Adipose tissue (tissue), 3 donors: ENCODE measurements at regions not wholly inside any gene's neighbourhood (a gene's known extent, or its start where the extent isn't known, plus 50 kb on each side); places are given as distances from the start of the nearest gene placed in this dataset.

ENCODE experiments used
- H3K27ac ChIP-seq: one replicate; pipeline ENCODE4 v1.5.1; 2013; ENCODE audit warnings: low read depth, low read length
- WGBS, 3 donors: extraction: QIAGEN DNeasy Blood & Tissue Kit; methylation state at CpG; one replicate each; pipeline ENCODE4 v1.1.7; 2013; 5-methylcytosine and 5-hydroxymethylcytosine counted together
- donor health status: healthy with polysubstance abuse.
- donor health status: Bipolar disorder and iron deficiency.
- donor health status: healthy.

DNA sequence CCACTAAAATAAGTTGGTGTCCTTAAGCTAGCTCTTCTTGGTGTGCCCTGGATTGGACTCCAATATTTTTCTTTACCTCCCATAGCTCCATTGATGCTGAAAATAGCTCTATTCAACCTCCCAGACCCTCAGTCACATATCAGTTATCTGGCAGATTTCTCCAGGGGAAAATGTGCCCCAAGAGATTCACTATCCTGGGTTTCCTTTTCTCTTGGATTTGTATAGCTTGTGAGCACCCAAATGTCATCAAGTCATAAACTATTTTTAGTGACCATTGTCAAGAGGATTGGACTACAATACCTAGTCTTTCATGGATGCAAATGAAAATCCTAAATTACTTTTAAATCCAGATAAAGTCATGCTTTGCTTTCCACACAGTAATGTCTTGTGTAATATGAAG is 339.6 kb upstream of the FOXG1 start:
- H3K27ac ChIP-seq = no peak overlapping the region

DNA sequence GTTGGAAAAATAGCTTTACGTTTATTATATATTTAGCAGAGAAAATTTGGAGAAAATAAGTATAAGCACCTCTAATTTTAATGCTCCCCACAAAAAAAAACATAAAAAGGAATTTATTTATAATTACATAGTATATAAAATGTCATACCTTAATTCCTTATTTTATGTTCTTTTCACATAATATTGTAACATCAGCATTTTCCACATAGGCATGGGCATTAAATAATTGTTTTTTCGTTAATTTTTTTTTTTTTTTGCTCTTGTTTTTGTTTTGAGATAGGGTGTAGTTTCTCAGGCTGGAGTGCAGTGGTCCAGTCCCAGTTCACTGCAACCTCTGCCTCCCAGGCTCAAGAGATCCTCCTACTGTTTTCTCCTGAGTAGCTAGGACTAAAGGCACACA is 329.8 kb upstream of the FOXG1 start:
- WGBS, 3 donors = 55 to 72% (median 72%) methylated on average over 2 of the region's 2 CpGs
- no peak overlapping the region for H3K27ac ChIP-seq

GRCh38 chr14:28461389-28461788 is 305.2 kb upstream of the FOXG1 start:
- 50 to 57% (median 56%) methylated on average over 7 of the region's 7 CpGs for WGBS, 3 donors

DNA sequence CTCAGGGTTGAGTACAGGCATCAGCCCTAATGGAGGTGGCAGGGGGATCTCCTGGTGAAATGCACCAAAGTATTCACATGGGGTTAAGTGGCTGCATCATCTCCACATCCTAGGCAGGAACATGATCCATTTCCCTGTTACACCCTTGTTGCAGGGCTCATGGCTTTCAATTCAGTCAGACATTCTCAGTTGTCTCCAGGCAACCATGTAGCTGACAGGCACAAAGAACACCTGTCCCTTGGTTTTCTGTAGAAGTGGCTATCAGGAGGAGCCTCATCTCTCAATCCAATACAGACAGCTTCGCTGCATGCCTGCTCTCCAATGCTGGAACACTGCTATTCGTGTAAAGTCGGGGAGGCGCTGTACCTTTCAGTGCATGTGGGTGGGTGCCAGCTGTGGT is 299.0 kb upstream of the FOXG1 start:
- 84 to 93% (median 89%) methylated on average over 4 of the region's 4 CpGs for WGBS, 3 donors

More at GRCh38 chr14:28461389-28461788, 305.2 kb upstream of the FOXG1 start:
- no peak overlapping the region for H3K27ac ChIP-seq

DNA sequence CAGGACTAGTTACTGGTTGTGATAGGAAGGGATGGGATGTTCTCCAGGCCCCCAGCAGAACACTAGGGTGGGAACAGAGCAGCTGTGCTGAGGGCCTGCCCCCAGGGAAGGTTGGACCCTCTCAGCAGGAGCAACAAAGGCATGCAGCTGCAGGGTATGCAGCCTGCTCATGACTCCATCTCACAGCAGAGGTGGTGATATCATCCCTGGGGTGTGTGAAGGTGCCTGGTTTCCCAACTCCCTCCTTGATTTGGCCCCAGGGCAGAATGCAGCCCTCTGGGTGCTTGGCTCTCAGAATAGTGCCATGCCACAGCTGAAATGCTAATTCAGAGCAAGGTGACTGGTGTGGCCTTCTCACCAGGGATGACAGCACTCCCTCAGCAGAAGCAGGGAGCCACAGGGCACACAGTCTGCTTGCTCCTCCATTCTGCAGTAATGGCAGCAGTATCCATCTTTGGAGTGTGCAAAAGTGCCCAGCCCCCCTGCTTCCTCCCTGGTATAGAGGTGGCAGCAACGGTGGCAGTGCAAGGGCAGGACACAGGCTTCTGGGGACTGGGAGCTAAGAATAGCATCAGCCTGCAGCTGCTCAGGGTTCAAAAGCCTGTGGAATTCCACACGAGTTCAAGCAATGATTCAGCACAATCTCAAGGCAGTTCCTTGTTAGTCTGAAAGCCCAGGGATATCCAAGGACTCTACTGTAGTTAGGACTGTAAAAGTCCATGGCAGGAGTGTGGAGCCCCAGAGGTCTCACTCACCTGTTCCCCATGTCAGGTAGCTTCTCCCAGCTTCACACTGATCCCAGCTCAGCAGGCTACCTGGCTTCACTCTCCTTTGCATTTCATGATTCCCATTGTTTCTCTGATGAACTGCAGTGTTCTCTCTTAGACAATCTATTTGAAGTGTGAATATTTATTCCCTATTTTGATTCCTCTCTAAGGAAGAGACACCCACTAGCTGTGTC is 298.1 kb upstream of the FOXG1 start:
- WGBS, 3 donors = 33 to 42% (median 36%) methylated on average over 2 of the region's 2 CpGs
- no peak overlapping the region for H3K27ac ChIP-seq

More for the DNA sequence above, 299.0 kb upstream of the FOXG1 start:
- H3K27ac ChIP-seq = no peak overlapping the region

DNA sequence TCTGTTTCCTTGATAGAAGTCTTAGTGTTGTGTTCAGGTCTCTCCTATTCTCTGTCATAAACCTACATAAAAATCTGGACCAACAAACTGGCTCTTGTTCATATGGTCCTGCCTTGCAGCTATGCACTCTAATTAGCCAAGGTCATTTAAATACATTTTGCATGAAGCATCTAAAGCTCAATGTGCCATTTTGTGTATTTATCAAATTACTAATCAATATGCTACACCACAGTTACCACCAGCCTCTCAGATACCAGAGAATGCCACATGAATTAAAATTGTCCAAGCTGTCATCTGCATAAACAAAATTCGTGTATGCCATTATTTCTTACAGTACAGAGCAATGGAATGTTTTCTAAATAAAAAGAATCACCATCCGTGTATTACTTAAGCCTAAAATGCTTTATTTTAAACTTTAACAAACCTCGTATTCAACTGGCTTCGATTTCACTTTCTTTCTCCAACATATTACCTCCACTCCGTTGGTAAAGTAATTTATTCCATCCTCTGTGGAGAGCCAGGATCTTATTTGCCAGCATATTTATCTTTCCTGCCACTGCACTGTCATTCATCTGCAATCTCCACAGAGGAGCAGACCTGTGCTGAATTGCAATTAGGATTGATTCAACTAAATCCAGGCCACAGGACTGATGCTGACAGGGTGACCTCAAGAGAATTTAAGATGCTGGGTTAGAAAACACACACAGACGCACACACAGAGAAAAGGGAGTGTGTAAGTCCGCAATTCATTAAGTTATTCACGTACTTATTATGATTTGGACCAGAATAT is 284.1 kb upstream of the FOXG1 start:
- H3K27ac ChIP-seq = no peak overlapping the region
- WGBS, 3 donors = 52 to 59% (median 55%) methylated on average over 8 of the region's 8 CpGs

GRCh38 chr14:28483506-28483905 is 283.1 kb upstream of the FOXG1 start:
- no peak overlapping the region for H3K27ac ChIP-seq
- 82 to 86% (median 83%) methylated on average over 3 of the region's 3 CpGs for WGBS, 3 donors

- H3K27ac ChIP-seq = no peak overlapping the region
These were observed 277.9 kb upstream of the FOXG1 start for GRCh38 chr14:28488684-28489083.

DNA sequence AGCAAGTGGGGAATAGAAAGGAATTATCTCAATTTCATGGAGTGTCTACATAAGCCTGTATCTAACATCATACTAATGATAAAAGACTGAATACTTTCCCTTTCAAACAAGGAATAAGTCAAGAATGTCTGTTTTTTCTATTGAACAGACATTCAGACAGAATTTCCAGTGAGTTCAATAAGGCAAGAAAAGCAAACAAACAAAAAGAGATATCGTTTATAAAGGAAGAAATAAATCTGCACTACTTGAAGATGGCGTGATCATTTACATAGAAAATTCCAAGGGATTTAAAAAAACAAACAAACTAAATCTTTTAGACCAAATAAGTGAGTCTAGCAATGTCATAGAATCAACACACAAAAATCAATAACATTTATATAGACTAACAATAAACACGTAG is 273.1 kb upstream of the FOXG1 start:
- no peak overlapping the region for H3K27ac ChIP-seq
- WGBS, 3 donors = 50 to 75% (median 75%) methylated on average over 3 of the region's 3 CpGs

GRCh38 chr14:28494196-28494595 is 272.4 kb upstream of the FOXG1 start:
- H3K27ac ChIP-seq = no peak overlapping the region
- WGBS, 3 donors = 31 to 76% (median 71%) methylated on average over 2 of the region's 2 CpGs

GRCh38 chr14:28496364-28496763 is 270.2 kb upstream of the FOXG1 start:
- WGBS, 3 donors = 53 to 88% (median 61%) methylated on average over 2 of the region's 2 CpGs
- H3K27ac ChIP-seq = no peak overlapping the region

DNA sequence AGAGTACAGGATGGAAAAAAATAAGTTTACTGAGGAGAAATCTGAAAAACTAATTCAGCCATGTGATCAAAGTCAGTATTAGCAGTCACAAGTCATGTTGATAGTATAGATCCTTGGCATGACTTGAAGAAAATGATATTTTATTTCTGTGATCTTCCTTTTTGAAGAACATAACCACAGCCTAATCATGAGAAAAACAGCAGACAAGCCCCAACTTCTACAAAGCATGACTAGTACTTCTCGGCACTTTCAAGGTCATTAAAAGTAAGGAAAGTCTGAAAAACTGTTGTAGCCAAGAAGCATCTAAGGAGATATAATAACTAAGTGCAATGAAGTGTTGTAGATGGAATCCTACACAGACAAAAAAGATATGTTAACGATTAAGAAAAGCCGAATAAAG is 264.1 kb upstream of the FOXG1 start:
- H3K27ac ChIP-seq = no peak overlapping the region
- WGBS, 3 donors = 71 to 93% (median 88%) methylated on average over 3 of the region's 3 CpGs

DNA sequence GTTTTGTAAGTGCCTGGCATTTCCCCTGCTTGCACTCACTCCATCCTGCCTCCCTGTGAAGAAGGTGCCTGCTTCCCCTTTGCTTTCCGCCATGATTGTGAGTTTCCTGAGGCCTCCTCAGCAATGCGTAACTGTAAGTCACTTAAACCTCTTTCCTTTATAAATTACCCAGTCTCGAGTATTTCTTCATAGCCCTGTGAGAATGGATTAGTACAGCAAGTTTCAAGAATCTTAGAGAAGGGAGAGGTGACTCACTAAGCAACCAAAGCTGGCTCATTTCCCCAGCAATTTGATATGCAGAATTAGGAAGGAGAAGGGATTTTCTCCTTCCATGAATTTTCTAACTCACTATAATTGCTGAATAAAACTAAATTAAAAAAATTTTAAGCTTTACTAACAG is 251.0 kb upstream of the FOXG1 start:
- no peak overlapping the region for H3K27ac ChIP-seq
- WGBS, 3 donors = 57 to 58% (median 57%) methylated on average over 3 of the region's 3 CpGs

GRCh38 chr14:28536889-28537288 is 229.7 kb upstream of the FOXG1 start:
- H3K27ac ChIP-seq = no peak overlapping the region
- 78 to 89% (median 87%) methylated on average over 5 of the region's 5 CpGs for WGBS, 3 donors

DNA sequence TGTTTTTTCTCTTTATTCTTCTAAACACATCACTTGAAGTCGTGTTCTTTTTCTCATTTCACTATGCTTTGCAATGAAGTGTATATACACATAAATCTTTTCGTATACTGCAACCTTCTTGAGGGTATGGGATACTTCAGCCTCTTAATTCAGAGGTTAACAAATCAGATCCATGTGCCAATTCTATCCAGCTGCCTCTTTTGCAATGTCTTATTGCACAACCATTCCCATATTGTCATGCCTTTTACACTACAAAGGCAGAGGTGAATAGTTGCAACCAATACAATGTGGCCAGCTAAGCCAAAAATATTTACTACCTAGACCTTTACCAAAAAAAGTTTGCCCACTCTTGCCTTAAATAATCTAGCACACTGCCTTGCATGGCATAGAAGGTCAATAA is 224.5 kb upstream of the FOXG1 start:
- WGBS, 3 donors = 51 to 66% (median 57%) methylated on average over 2 of the region's 2 CpGs

DNA sequence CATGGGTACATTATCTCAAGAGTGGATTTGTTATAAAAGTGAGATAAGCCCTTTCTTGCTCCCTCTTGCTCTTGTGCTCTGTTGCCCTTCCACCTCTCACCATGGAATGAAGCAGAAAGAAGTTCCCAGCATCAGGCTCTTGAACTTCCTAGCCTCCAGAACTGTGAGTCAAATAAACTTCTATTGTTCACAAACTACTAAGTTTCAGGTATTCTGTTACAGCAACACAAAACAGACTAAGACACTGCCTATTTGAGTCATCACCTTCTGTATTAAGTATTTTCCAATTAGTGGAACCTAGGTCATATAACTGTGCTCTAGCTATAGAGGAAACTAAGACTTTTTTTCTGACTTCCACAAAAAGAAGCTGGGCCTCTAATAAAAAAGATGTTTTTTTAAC is 201.2 kb upstream of the FOXG1 start:
- H3K27ac ChIP-seq = no peak overlapping the region

More for the DNA sequence above, 224.5 kb upstream of the FOXG1 start:
- no peak overlapping the region for H3K27ac ChIP-seq

DNA sequence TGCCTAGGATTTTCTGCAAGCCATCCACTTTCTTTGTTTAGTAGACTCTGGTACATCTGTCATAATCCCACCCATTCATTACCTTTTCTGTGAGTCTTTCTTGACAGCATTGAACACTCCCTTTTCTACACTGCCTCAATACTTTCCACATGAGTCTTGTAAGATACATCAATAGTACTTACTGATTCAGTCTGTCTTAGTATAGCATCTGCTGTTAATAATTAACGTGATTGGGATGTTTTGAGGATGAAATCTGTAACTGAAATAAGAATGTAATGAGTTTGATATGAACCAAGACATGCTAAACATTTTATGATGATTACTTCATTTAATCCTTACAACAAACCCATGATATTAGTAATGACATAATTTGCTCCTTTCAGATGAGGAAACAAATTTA is 196.2 kb upstream of the FOXG1 start:
- no peak overlapping the region for H3K27ac ChIP-seq
- WGBS, 3 donors = 25 to 35% (median 32%) methylated on average over 1 of the region's 1 CpG

GRCh38 chr14:28571636-28572035 is 195.0 kb upstream of the FOXG1 start:
- H3K27ac ChIP-seq = no peak overlapping the region
- 78 to 87% (median 86%) methylated on average over 2 of the region's 2 CpGs for WGBS, 3 donors

DNA sequence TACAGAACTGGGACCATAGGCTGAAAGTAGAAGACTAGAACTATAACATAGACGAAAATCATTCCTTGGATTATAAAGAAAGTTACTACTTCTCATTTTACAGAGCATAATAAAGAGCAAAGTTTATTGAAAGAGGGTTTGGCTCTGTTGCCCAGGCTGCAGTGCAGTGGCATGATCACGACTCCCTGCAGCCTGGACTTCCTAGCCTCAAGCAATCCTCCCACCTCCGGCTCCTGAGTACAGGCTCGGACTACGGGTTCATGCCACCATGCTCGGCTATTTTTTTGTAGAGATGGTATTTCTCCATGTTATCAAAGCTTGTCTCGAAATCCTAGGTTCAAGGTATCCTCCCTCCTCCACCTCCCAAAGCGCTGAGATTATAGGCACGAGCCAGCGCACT is 190.1 kb upstream of the FOXG1 start:
- H3K27ac ChIP-seq = no peak overlapping the region
- WGBS, 3 donors = 77 to 84% (median 81%) methylated on average over 10 of the region's 10 CpGs

DNA sequence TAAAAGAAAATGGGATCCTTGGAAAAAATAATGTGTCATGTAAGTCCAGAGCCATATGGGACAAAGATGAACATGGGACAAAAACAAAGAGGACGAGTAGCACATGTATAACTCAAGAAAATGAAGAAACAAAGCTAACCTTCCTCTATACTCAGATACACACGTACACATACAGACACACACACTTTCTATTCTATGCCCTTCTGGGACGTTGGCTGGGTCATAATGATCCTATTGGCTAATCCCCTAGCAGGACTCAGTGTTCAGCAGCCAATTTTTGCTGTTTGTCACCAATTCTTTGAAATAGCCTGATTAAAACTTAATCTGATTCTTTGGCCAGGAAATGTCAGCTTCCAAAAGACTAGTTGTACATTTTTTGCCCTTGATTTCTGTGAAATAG is 189.4 kb upstream of the FOXG1 start:
- 44 to 55% (median 52%) methylated on average over 3 of the region's 3 CpGs for WGBS, 3 donors

More for the DNA sequence above, 189.4 kb upstream of the FOXG1 start:
- no peak overlapping the region for H3K27ac ChIP-seq
